ENCODE measurements at regions not wholly inside any gene's neighbourhood (a gene's known extent, or its start where the extent isn't known, plus 50 kb on each side); places are given as distances from the start of the nearest gene placed in this dataset.

DNA sequence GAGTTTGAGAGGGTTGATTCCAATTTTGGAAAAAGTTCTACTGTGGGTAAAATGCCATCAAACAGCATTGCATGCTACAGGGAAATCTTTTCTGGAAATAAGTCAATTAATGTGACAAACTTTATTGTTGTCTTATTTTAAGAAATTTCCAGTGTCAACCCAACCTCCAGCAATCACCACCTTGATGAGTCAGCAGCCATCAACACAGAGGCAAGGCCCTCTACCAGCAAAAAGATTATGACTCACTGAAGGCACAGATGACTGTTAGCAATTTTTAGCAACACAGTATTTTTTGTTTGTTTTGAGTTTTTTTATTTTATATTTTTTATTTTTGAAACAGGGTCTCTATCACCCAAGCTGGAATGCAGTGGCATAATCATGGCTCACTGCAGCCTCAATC is 165.4 kb upstream of the C1QTNF7 start:
- H3K27me3 ChIP-seq (replicated peaks; ENCODE audit: insufficient read depth, low read depth, low read length, poor library complexity), result no peaks in the 10 kb centered on the region
- CTCF ChIA-PET, result no interaction called here
- peaks cover 6% of the 10 kb centered on the region for H3K9me3 ChIP-seq (ENCODE audit: low read depth, low read length, poor library complexity, severe bottlenecking)
- H3K36me3 ChIP-seq (ENCODE audit: insufficient read depth, low read length, poor library complexity, severe bottlenecking), result no peaks in the 10 kb centered on the region
- intact Hi-C loops (cut with micrococcal nuclease; ENCODE audit: unreplicated experiment), result no loop called here
- no peak overlapping the region for H3K27ac ChIP-seq (ENCODE audit: low read depth, low read length, poor library complexity, severe bottlenecking)
- no peak overlapping the region for H3K4me3 ChIP-seq (ENCODE audit: low read depth, low read length, poor library complexity, severe bottlenecking)
- POLR2A ChIA-PET (ENCODE audit: low non-redundant PET), result no interaction called here
- no peak for DNase-seq (ENCODE audit: low spot score)
- H3K4me1 ChIP-seq (ENCODE audit: insufficient read depth, low read length, poor library complexity, severe bottlenecking), result no peaks in the 10 kb centered on the region
- TF ChIP-seq, protein P1, sequence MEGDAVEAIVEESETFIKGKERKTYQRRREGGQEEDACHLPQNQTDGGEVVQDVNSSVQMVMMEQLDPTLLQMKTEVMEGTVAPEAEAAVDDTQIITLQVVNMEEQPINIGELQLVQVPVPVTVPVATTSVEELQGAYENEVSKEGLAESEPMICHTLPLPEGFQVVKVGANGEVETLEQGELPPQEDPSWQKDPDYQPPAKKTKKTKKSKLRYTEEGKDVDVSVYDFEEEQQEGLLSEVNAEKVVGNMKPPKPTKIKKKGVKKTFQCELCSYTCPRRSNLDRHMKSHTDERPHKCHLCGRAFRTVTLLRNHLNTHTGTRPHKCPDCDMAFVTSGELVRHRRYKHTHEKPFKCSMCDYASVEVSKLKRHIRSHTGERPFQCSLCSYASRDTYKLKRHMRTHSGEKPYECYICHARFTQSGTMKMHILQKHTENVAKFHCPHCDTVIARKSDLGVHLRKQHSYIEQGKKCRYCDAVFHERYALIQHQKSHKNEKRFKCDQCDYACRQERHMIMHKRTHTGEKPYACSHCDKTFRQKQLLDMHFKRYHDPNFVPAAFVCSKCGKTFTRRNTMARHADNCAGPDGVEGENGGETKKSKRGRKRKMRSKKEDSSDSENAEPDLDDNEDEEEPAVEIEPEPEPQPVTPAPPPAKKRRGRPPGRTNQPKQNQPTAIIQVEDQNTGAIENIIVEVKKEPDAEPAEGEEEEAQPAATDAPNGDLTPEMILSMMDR (conservative IDR thresholded peaks at IDR 0.05; ENCODE audit: low read depth, low read length), result no peak
- TF ChIP-seq EZH2 (IDR thresholded peaks at IDR 0.05; ENCODE audit: borderline replicate concordance, low read depth, low read length, poor library complexity, severe bottlenecking), result no peak
- no TSS peak for BruUV-seq (replicated peaks)

DNA sequence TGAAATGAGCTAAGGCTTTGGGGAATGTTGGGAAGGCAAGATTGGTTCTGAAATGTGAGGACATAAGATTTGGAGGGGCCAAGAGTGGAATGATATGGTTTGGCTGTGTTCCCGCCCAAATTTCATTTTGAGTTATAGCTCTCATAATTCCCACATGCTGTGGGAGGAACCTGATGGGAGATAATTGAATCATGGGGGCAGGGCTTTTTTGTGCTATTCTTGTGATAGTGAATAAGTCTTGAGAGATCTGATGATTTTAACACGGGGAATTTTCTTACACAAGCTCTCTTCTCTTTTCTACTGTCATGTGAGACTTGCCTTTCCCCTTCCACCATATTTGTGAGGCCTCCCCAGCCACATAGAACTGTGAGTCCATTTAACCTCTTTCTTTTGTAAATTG is 157.6 kb upstream of the C1QTNF7 start:
- no TSS peak for BruUV-seq (replicated peaks)
- Histone ChIP-seq H3K4me1 (ENCODE audit: insufficient read depth, low read length, poor library complexity, severe bottlenecking) (no peaks in the 10 kb centered on the region), H3K36me3 (ENCODE audit: insufficient read depth, low read length, poor library complexity, severe bottlenecking) (no peaks in the 10 kb centered on the region), H3K4me3 (ENCODE audit: low read depth, low read length, poor library complexity, severe bottlenecking) (no peak overlapping the region), H3K27me3 (replicated peaks; ENCODE audit: insufficient read depth, low read depth, low read length, poor library complexity) (no peaks in the 10 kb centered on the region), H3K9me3 (ENCODE audit: low read depth, low read length, poor library complexity, severe bottlenecking) (peaks cover 9% of the 10 kb centered on the region), H3K27ac (ENCODE audit: low read depth, low read length, poor library complexity, severe bottlenecking) (no peak overlapping the region)
- intact Hi-C loops (cut with micrococcal nuclease; ENCODE audit: unreplicated experiment), result no loop called here
- CTCF ChIA-PET, result no interaction called here
- POLR2A ChIA-PET (ENCODE audit: low non-redundant PET), result no interaction called here
- no peak for DNase-seq (ENCODE audit: low spot score)
- TF ChIP-seq, protein P1 (conservative IDR thresholded peaks at IDR 0.05; ENCODE audit: low read depth, low read length), result no peak
- TF ChIP-seq EZH2 (IDR thresholded peaks at IDR 0.05; ENCODE audit: borderline replicate concordance, low read depth, low read length, poor library complexity, severe bottlenecking), result no peak

DNA sequence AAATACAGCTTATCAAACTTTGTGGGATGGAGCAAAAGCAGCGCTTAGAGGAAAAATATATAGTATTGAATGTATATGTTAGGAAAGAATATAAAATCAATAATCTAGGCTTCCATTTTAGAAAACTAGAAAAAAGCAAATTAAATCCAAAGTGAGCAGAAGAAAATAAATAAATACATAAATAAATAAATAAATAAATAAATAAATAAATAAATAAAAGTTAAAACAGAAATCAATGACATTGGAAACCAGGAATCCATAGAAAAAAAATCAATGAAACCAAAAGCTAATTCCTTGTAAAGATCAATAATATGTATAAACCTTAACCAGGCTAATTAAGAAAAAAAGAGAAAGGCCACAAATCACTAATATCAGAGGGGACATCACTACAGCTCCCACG is 141.8 kb upstream of the C1QTNF7 start:
- TF ChIP-seq, protein P1 (conservative IDR thresholded peaks at IDR 0.05; ENCODE audit: low read depth, low read length), result no peak
- intact Hi-C loops (cut with micrococcal nuclease; ENCODE audit: unreplicated experiment), result no loop called here
- Histone ChIP-seq H3K4me3 (ENCODE audit: low read depth, low read length, poor library complexity, severe bottlenecking) (no peak overlapping the region), H3K4me1 (ENCODE audit: insufficient read depth, low read length, poor library complexity, severe bottlenecking) (peaks cover 7% of the 10 kb centered on the region), H3K27me3 (replicated peaks; ENCODE audit: insufficient read depth, low read depth, low read length, poor library complexity) (no peaks in the 10 kb centered on the region), H3K27ac (ENCODE audit: low read depth, low read length, poor library complexity, severe bottlenecking) (no peak overlapping the region), H3K36me3 (ENCODE audit: insufficient read depth, low read length, poor library complexity, severe bottlenecking) (no peaks in the 10 kb centered on the region), H3K9me3 (ENCODE audit: low read depth, low read length, poor library complexity, severe bottlenecking) (no peaks in the 10 kb centered on the region)
- DNase-seq (ENCODE audit: low spot score), result no peak
- POLR2A ChIA-PET (ENCODE audit: low non-redundant PET), result no interaction called here
- no TSS peak for BruUV-seq (replicated peaks)
- CTCF ChIA-PET, result no interaction called here

All from A673 (cell line).